GM21786 (cell line): ENCODE measurements at regions not wholly inside any gene's neighbourhood (a gene's known extent, or its start where the extent isn't known, plus 50 kb on each side); places are given as distances from the start of the nearest gene placed in this dataset.
"Not testable (repeated sequence)": the region's sequence is repeated elsewhere in the genome, so short reads cannot be mapped to it uniquely, and the experiment has no call there.

Experiments
- ATAC-seq: cut with Tn5 transposase; IDR thresholded peaks from one replicate; pipeline ENCODE4 v1.9.1; 2021; ENCODE audit not compliant: unreplicated experiment

DNA sequence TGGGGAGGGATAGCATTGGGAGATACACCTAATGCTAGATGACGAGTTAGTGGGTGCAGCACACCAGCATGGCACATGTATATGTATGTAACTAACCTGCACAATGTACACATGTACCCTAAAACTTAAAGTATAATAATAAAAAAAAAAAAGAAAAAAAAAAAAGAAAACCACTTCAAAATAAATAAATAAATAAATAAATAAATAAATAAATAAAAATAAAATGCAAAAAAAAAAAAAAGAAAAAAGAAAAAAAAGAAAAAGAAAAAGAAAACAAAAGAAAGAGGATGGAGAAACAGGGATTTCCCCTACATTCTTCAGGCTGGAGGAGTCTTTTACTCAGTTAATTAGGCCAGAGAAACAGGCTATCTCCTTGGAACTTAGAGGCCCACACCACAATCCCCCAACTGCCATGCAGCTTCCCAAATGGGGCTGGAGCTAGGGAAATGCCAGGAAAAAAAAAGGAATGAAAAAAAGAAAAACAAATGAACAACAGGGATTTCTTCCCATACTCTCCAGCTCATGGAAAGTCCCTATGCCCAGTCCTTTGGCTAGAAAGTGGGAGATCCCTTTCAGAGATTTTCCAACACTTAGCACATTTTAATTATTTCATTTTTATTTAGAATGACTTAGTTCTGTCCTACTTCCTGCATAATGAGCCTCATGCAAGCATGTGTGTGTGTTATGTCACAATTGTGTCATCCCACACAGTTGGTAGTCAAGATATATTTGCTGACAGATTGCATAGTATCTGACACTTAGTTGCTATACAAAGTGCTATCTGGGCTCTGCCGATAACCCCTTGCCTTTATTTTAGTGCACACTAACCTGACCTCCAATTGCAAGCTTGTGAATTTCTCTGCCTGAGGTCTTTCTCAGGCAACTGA lies 486.4 kb downstream of the PLPP3 start:
- ATAC-seq: no peak

DNA sequence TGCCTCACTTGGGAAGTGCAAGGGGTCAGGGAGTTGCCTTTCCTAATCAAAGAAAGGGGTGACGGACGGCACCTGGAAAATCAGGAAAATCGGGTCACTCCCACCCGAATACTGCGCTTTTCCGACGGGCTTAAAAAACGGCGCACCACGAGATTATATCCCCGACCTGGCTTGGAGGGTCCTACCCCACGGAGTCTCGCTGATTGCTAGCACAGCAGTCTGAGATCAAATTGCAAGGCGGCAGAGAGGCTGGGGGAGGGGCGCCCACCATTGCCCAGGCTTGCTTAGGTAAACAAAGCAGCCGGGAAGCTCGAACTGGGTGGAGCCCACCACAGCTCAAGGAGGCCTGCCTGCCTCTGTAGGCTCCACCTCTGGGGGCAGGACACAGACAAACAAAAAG lies 489.5 kb downstream of the PLPP3 start:
- not testable (repeated sequence) for ATAC-seq

DNA sequence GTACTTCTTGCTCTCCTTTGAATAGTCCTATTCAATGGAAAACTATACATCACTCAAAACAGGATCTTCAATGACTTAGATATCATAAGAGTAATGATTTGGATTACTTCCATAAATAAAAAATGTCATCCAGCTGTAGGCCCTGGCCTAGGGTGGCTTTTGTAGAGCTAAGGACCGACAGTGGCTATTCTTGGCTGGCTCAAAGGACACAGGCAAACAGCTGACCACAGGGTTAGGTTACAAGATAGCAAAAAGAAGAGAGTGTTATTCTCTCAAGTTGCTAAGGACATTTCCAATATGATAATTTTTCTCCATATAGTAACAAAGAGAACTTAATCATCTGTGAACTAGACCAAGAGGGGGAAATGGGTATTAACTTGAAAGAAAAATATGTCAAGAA lies 495.1 kb downstream of the PLPP3 start:
- ATAC-seq: no peak

DNA sequence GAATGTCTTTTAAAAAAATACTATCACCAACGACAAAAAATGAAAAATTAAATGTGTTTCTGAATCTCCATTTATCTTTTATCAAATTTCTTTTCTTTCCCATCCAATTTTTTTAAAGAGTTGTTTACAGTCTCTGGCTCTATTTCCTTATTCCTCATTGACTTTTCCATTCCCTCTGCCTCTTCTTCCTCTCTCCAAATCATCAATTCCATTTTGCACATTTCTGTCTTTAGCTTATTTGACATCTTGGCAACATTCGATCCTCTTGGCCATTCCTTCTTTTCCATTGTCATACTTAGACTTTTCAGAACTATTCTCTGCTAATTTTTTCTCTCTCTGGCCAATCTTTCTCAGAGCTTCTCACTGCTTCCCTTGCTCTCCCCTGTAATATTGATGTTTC lies 497.6 kb downstream of the PLPP3 start:
- ATAC-seq: no peak

DNA sequence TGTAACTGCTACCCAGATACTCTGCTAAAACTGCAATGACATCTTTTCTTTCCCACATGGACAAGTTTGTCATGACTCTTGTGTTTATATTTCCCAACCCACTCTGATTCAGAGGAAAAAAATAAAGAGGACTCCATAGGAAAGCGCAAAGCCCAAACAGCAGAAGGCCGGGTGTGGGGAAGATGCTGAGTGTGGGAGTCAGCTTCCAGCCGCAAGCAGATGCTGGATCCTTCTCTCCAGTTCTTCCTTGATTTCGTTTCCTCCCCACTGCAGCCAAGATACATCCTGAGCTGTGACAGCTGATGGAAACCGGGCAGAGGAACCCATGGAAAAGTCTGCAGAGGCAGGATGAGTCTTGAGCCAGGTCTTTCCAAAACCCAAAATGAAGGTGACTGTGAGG lies 498.2 kb downstream of the PLPP3 start:
- no peak for ATAC-seq

DNA sequence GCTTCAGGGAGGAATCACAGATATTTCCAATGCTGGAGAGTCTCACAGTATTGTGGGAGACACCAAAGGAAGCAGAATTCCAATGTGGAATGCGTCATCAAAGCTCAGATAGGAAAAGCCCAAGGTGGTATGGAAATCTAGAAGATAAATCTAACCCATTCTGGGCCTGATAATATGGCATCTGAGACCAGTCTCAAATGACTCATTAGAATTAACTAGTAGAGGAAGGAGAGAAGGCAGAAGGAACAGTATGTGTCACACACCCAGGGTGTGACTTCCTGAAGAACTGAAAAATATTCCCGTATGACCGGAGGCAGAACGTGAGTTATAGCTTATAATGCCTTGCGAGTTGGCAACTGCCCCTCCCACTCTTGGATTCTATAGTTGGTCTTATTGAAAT lies 499.2 kb downstream of the PLPP3 start:
- ATAC-seq: no peak

DNA sequence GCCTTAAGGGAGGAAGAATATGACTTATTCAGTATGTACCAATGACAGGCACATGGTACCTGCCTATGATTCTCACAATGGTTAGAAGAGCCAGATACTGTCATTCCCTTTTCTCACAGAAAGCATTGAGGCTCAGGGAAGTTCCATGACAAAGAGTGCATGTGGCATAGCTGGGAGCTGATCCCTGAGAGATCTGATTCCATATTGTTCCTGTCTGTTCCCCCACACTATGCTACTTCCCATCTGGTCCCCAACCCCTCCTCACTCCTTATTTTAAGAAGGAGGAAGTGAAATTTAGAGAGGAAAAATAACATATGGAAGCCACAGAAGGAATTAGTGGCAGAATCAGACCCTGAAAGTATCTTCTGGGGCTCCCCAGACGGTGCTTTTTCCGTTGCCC lies 500.0 kb downstream of the PLPP3 start:
- ATAC-seq: no peak

DNA sequence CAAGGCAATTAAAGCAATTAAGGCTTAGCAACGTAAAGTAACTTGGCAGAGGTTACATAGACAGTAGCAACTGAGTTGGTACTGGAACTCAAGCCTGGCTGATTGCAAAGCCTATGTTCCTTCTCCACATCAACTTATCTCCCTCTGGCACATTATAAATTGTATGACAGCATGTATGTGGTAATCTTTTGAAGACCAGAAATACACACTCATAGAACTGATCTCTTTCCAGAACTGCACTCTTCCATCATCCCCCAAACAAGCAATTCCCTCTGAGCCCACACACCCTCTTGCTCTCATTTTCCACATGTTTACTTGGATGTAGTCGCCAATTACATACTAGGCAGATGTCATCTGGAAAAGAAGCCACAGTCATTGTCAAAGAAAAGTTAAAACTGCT lies 502.2 kb downstream of the PLPP3 start:
- no peak for ATAC-seq

DNA sequence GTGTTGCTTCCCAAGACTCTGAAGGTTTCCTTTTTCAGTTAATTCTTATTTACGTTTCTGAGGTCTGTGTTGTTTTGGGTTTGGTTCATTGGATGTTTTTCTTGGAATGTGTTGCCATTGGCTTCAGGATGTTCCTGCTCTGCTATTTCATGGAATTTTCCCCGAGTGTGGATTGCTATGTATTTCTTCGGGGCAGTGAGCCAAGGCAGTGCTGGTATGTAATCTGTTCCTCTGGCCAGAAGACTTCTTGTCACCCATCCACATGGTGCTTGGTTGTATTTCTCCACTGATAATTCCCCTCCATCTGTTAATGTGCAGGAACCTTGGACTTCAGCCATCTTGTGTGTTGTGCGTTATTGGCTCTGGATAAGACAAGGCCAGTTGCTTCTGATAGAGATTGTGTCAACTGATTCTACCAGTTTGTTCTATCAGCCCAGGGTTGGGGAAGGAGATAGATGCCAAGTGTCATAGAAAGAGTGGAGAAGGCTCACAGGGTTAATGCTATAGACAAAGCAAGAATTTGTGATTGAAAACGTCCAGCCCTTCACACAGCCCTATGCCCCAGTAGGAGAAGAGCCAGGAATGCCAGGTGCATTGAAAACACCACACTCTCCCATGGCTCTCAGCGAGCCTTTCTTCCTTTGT lies 505.2 kb downstream of the PLPP3 start:
- ATAC-seq: no peak

DNA sequence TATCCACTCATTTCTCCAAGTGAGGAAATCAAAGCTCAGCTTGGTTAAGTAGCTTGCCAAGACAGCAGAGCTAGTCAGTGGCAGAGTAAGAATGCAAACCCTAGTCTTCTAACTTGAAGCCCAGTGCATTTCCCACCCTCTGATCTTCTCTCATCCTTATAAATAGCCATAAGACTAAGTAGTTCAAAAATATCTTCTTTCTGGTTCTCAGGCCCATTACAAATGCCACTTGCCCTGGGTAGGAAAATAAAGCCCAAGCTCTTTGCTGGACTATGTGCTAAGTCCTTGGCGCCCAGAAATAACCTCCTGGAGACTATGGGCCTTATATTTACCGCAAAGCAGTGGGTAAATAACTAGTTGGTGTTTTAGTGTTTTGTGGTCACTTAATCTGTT lies 505.8 kb downstream of the PLPP3 start:
- no peak for ATAC-seq

DNA sequence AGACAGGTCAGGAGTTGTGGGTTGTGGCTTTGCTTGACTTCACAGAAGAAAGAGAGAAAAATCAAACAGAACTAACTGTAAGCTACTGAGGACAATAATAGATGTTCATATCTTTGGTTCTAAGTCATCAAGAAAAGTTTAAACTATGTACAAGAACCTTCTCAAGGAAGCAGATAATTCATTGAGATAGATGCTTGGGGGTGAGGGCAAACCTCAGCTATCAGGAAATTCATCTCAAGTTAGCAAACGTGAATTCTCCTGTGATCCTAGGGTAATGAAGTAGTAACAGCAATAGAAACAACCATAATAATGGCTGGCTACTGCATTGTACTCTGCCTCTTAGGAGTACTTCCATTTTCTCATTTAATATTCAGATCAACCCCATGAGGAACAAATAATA lies 506.2 kb downstream of the PLPP3 start:
- ATAC-seq: no peak

DNA sequence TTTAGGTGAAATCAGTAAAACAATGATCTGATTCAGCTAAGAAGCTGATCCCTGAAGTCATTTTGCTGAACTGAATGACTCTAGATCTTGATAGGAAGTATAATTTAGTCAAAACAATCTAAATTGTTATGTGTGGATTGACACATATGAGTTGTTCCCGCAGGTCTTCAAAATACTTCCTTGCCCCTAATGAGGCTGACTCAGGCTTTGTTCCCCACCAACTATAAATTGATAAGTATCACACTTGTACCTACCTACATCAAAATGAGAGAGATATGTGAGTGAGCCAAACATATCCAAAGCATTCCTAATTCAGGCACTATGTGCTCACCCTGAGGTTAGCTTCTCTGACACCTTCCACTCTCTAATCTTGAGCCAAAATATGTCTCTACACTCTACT lies 507.1 kb downstream of the PLPP3 start:
- ATAC-seq: no peak

DNA sequence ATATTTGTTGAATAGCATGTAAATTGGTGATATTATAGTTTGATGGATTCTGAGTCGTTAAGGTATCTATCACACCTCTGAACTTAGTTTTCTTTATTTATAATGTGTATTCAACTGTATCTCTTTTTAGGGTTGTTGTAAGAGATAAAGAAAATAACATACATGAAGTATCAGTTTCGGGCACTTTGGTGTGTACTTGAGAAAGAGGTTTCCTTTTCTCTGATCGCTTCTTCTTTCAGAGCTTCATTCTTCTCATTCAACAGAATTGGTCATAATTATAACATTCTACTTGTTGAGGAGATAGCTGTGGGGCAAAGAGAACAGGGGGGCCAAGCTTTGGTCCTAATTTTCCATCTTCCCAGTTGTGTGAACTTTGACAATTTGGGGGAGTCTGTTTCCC lies 508.0 kb downstream of the PLPP3 start:
- no peak for ATAC-seq

DNA sequence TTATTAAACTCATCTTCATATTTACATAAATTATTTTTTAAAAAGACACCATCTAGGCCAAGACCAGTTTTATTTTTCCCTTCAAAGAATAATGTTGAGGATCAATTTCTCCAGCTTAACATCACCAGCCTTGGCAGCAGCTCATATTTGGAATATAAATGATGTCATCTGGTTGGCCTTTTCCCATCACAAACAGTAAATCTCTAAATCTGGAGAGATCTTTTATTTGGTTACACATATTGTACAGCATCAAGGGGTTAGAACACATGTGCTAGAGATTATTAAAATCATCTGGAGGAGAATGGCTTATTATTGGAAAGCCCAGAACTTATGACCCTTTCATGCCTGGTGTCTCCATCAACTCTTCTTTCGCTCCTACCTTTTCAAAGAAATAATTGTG lies 508.8 kb downstream of the PLPP3 start:
- ATAC-seq: no peak

DNA sequence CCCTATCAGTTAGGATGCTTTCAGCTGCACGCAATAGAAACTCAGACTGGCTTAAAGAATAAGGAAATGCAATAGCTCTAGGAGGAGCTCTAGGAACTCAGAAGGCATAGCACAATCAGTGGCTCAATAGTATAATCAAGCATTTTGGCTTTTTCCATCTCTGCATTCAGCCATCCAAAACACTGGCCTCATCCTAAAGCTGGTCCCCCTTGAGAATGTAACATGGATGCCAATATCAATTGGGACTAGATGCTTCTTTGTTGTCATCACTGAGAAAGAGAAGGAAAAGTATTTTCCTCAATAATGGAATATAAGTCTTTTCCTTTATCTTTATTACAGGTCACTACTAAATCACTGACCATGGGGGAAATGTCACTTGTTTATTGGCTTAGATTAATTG lies 509.5 kb downstream of the PLPP3 start:
- no peak for ATAC-seq

DNA sequence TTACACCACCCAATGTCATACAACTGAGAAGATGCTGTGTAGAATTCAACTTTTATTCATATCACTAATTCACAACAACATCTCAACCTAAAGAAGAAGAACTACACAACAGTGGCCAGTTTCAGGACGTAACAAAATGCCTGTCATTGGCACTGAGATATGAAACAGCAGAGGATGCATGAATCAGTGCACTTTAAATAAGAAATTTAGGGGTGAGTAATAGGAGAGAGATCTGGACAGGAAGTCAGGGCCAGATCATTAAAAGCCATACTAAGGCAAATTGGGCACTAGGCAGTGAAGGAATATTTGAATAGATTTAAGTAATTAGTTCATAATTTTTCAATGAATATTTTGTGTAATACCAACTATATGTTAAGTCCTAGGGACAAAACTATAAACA lies 510.5 kb downstream of the PLPP3 start:
- ATAC-seq: no peak

DNA sequence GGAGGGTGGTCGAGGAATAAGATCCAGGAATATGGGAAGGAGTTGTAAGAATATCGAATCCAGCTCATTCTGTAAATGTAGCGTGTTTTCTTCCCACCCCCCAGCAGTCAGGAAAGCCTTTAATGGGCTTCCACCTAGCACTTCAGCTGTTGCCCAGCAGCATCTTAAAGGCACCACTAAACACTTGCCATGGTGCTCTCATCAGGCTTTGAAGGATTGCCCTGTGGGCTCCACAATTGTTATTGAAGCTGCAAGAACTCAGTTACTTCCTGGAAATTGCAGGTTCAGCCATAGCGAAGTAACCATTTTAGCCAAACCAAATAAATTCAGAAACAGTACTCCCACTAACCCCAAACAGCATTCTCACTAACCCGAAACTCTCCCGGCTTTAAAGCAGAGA lies 511.2 kb downstream of the PLPP3 start:
- no peak for ATAC-seq

DNA sequence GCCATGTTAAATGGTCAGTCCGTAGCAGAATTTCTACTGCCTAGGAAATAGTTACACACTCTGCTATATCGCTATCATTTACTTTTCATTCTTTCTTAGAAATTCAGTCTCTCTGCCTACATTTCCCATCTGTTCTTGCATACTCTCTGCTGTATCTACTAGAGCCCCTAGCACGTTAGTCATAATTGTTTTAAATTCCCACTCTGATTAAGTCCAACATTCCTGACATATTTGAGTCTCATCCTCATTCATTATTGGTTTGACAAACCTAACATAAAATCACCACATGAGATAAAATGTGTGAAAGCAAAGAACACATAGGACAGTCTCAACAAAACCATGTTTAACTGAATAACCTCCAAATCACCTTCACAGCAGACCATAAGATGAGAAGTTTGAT lies 513.6 kb downstream of the PLPP3 start:
- ATAC-seq: no peak

DNA sequence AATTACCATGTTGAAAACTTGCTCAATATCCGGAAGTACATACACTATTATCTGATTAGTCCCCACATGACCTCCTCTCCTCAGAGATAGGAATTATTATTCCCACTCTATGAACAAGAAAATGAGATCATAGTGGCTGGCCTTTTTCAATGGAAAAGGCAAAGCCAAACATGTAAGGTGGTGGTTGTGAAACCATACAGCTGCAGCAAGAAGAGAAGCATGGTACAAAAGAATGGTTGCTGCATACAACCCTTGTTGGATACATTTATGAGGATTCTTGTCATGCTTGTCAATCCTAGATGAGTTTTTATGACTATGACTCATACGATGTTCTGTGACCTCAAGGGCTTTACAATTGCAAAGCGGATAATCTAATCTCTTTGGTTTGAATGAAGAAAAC lies 514.7 kb downstream of the PLPP3 start:
- ATAC-seq: no peak

DNA sequence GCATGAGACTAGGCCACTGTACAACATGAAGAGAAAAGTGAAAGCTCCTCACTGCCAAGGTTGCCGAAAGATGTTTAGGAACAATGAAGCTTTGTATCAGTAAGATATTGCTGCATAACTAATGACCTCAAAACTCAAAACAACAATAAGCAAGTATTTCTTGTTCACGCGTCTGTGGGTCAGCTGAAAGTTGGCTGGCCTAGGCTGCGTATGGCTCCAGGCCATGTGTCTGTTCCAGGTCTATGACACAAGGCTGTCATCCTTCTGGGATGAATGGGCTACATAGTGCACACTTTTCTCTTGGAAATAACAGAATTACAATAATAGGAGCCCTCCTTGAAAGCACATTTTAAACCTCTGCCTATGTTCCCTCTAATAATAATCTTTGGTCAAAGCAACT lies 515.9 kb downstream of the PLPP3 start:
- ATAC-seq: no peak

DNA sequence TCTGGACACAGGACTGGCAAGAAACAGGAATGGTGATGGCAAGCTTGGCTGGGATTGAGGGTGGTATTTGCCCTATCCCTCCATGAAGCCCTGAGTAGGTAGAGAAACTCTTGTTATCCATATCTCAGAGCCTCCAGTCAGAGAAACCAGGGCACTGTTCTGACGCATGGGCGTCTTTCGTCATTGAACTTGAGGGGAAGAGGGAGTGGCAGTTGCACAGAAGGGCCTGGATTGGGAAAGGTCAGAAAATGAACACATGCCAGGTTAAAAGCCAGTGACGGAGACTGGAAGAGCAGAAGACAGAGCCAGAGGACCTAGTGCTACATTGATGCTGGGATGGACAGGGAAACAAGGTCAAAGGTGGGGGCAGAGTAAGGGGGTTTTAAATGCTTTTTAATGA lies 516.7 kb downstream of the PLPP3 start:
- ATAC-seq: no peak

DNA sequence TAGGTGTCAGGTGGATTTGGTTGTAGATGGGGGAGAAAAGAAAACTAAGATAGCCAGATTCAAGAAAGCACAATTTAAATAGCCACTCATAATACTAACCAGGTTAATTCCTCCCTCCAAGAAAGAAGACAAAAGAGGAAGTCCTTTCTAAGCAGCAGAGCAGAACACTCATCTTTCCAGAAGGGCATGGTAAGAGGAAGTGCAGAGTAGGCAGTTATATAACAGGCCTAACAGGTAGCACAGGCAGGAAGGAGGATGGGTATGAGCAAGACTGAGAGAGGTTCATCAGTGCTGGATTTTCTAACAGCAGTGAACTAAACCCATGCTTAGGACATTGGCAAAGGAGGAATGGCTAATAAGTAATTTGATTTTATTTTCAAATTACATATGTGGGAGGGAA lies 517.5 kb downstream of the PLPP3 start:
- ATAC-seq: peak; percentile 89

DNA sequence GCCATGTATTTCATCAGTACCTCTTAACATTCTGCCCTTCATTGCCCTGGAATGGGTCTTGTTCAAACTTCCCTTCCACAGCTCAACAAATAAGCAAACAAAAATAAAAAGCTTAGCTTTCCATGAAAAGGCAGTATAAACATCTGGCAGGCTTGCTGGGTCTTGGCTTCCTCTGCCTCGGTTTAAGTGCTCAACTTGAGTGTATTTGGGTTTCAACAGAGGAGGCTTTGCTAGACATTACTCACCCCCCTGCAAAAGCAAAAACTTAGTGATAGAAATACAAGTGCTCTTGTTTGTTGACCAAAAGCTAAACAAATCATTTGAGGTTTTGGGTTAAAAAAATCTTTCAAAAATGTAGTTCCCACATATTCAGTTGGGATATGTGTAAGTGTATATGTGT lies 518.5 kb downstream of the PLPP3 start:
- no peak for ATAC-seq
